HepG2 (cell line): ENCODE measurements at regions not wholly inside any gene's neighbourhood (a gene's known extent, or its start where the extent isn't known, plus 50 kb on each side); places are given as distances from the start of the nearest gene placed in this dataset.

ENCODE experiments used
- FIP1L1 ChIP-seq: fragments of 200-400 bp; formaldehyde crosslinking; IDR thresholded peaks from 2 replicates; pipeline ENCODE4 v1.6.1; 2018; ENCODE audit warnings: low read depth, mild to moderate bottlenecking, low read length, moderate library complexity, borderline replicate concordance; ENCODE audit not compliant: insufficient read depth
- HNF4A ChIP-seq: sonication (generic); formaldehyde crosslinking; IDR thresholded peaks from 2 replicates; pipeline ENCODE4 v1.4.0; 2020; ENCODE audit warnings: missing genetic modification reagents
- NPAS2 ChIP-seq: sonication (generic); formaldehyde crosslinking; IDR thresholded peaks from 2 replicates; pipeline ENCODE4 v1.8.0; 2022; ENCODE audit warnings: mild to moderate bottlenecking, missing genetic modification reagents, borderline replicate concordance
- RFX3 ChIP-seq: IDR thresholded peaks from 2 replicates; pipeline ENCODE4 v1.6.1; 2016; ENCODE audit warnings: missing biosample characterization, missing genetic modification reagents
- ZNF431 ChIP-seq: sonication (generic); formaldehyde crosslinking; IDR thresholded peaks from 2 replicates; pipeline ENCODE4 v1.9.0; 2022; ENCODE audit warnings: missing genetic modification reagents, low read depth, mild to moderate bottlenecking, borderline replicate concordance
- ZNF484 ChIP-seq: sonication (generic); formaldehyde crosslinking; IDR thresholded peaks from 2 replicates; pipeline ENCODE4 v1.5.1; 2020; ENCODE audit warnings: mild to moderate bottlenecking, low read depth, missing genetic modification reagents, borderline replicate concordance
- ZSCAN31 ChIP-seq: sonication (generic); formaldehyde crosslinking; IDR thresholded peaks from 2 replicates; pipeline ENCODE4 v1.5.0; 2020; ENCODE audit warnings: low read depth, mild to moderate bottlenecking, missing genetic modification reagents
- TF ChIP-seq, protein P1 (sequence below): sonication (generic); formaldehyde crosslinking; IDR thresholded peaks from 2 replicates; pipeline ENCODE4 v1.4.0; 2020; ENCODE audit warnings: mild to moderate bottlenecking, missing genetic modification reagents
- TF ChIP-seq, protein P2 (sequence below): IDR thresholded peaks from 2 replicates; pipeline ENCODE4 v1.6.1; 2016; ENCODE audit warnings: missing genetic modification reagents, missing compliant biosample characterization
- TF ChIP-seq, protein P3 (sequence below): sonication (generic); formaldehyde crosslinking; IDR thresholded peaks from 2 replicates; pipeline ENCODE4 v1.4.0; 2020; ENCODE audit warnings: missing genetic modification reagents
- TF ChIP-seq, protein P4 (sequence below): sonication (generic); formaldehyde crosslinking; IDR thresholded peaks from 2 replicates; pipeline ENCODE4 v1.4.0; 2020; ENCODE audit warnings: missing genetic modification reagents

DNA sequence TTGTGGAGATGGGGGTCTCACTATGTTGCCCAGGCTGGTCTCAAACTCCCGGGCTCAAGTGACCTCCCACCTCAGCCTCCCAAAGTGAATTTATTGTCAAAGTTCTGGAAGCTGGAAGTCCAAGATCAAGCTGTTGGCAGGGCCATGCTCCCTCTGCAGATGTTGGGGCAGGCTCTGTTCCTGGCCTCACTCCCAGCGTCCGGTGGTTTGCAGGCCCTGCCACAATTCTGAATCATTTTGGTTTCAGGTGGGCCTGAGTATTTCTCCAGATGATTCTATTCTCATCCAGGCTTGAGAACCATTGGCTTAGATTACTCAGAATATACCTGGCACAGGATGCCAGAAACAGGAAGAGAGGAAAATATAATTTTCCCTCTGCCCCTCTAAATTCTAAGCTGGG is 737.4 kb downstream of the TNS3 start (continued):
- TF ChIP-seq, protein P1, sequence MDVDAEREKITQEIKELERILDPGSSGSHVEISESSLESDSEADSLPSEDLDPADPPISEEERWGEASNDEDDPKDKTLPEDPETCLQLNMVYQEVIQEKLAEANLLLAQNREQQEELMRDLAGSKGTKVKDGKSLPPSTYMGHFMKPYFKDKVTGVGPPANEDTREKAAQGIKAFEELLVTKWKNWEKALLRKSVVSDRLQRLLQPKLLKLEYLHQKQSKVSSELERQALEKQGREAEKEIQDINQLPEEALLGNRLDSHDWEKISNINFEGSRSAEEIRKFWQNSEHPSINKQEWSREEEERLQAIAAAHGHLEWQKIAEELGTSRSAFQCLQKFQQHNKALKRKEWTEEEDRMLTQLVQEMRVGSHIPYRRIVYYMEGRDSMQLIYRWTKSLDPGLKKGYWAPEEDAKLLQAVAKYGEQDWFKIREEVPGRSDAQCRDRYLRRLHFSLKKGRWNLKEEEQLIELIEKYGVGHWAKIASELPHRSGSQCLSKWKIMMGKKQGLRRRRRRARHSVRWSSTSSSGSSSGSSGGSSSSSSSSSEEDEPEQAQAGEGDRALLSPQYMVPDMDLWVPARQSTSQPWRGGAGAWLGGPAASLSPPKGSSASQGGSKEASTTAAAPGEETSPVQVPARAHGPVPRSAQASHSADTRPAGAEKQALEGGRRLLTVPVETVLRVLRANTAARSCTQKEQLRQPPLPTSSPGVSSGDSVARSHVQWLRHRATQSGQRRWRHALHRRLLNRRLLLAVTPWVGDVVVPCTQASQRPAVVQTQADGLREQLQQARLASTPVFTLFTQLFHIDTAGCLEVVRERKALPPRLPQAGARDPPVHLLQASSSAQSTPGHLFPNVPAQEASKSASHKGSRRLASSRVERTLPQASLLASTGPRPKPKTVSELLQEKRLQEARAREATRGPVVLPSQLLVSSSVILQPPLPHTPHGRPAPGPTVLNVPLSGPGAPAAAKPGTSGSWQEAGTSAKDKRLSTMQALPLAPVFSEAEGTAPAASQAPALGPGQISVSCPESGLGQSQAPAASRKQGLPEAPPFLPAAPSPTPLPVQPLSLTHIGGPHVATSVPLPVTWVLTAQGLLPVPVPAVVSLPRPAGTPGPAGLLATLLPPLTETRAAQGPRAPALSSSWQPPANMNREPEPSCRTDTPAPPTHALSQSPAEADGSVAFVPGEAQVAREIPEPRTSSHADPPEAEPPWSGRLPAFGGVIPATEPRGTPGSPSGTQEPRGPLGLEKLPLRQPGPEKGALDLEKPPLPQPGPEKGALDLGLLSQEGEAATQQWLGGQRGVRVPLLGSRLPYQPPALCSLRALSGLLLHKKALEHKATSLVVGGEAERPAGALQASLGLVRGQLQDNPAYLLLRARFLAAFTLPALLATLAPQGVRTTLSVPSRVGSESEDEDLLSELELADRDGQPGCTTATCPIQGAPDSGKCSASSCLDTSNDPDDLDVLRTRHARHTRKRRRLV (CRISPR knock-in tag), result no peak
- no peak for TF ChIP-seq RFX3 (CRISPR knock-in tag)
- no peak for TF ChIP-seq NPAS2 (CRISPR knock-in tag)
- no peak for TF ChIP-seq ZNF431 (CRISPR knock-in tag)
- no peak for TF ChIP-seq HNF4A (CRISPR knock-in tag)
- TF ChIP-seq, protein P2, sequence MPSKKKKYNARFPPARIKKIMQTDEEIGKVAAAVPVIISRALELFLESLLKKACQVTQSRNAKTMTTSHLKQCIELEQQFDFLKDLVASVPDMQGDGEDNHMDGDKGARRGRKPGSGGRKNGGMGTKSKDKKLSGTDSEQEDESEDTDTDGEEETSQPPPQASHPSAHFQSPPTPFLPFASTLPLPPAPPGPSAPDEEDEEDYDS, result no peak
- TF ChIP-seq, protein P3, sequence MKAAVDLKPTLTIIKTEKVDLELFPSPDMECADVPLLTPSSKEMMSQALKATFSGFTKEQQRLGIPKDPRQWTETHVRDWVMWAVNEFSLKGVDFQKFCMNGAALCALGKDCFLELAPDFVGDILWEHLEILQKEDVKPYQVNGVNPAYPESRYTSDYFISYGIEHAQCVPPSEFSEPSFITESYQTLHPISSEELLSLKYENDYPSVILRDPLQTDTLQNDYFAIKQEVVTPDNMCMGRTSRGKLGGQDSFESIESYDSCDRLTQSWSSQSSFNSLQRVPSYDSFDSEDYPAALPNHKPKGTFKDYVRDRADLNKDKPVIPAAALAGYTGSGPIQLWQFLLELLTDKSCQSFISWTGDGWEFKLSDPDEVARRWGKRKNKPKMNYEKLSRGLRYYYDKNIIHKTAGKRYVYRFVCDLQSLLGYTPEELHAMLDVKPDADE (CRISPR knock-in tag), result no peak
- TF ChIP-seq, protein P4, sequence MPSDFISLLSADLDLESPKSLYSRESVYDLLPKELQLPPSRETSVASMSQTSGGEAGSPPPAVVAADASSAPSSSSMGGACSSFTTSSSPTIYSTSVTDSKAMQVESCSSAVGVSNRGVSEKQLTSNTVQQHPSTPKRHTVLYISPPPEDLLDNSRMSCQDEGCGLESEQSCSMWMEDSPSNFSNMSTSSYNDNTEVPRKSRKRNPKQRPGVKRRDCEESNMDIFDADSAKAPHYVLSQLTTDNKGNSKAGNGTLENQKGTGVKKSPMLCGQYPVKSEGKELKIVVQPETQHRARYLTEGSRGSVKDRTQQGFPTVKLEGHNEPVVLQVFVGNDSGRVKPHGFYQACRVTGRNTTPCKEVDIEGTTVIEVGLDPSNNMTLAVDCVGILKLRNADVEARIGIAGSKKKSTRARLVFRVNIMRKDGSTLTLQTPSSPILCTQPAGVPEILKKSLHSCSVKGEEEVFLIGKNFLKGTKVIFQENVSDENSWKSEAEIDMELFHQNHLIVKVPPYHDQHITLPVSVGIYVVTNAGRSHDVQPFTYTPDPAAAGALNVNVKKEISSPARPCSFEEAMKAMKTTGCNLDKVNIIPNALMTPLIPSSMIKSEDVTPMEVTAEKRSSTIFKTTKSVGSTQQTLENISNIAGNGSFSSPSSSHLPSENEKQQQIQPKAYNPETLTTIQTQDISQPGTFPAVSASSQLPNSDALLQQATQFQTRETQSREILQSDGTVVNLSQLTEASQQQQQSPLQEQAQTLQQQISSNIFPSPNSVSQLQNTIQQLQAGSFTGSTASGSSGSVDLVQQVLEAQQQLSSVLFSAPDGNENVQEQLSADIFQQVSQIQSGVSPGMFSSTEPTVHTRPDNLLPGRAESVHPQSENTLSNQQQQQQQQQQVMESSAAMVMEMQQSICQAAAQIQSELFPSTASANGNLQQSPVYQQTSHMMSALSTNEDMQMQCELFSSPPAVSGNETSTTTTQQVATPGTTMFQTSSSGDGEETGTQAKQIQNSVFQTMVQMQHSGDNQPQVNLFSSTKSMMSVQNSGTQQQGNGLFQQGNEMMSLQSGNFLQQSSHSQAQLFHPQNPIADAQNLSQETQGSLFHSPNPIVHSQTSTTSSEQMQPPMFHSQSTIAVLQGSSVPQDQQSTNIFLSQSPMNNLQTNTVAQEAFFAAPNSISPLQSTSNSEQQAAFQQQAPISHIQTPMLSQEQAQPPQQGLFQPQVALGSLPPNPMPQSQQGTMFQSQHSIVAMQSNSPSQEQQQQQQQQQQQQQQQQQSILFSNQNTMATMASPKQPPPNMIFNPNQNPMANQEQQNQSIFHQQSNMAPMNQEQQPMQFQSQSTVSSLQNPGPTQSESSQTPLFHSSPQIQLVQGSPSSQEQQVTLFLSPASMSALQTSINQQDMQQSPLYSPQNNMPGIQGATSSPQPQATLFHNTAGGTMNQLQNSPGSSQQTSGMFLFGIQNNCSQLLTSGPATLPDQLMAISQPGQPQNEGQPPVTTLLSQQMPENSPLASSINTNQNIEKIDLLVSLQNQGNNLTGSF (CRISPR knock-in tag), result no peak
- no peak for TF ChIP-seq ZNF484
- no peak for TF ChIP-seq ZSCAN31 (CRISPR knock-in tag)
- no peak for TF ChIP-seq FIP1L1
